Tibial artery (tissue), 4 donors: ENCODE measurements at regions not wholly inside any gene's neighbourhood (a gene's known extent, or its start where the extent isn't known, plus 50 kb on each side); places are given as distances from the start of the nearest gene placed in this dataset.

Source experiments
- DNase-seq, 2 donors: peaks; one replicate each; pipeline ENCODE4 v3.0.0-alpha.2; 2019
- H3K27ac ChIP-seq, 2 donors: fragments of 200-600 bp; sonication (generic) in 1 of 2; 1 replicate in 1 of 2; 2 replicates in 1 of 2; pipeline ENCODE4 v1.5.1; 2018 to 2019; ENCODE audit warnings: mild to moderate bottlenecking in 1 of 2
- H3K27me3 ChIP-seq, 2 donors: fragments of 200-600 bp; sonication (generic) in 1 of 2; one replicate each; pipeline versions ENCODE4 v1.5.1 to v1.6.0; 2016 to 2019
- H3K36me3 ChIP-seq, 3 donors: fragments of 200-600 bp; sonication (generic) in 2 of 3; one replicate each; pipeline ENCODE4 v1.5.1; 2016 to 2019; ENCODE audit warnings: mild to moderate bottlenecking in 2 of 3
- H3K4me1 ChIP-seq, 4 donors: fragments of 200-600 bp; sonication (generic) in 2 of 4; 1 replicate in 3 of 4; 2 replicates in 1 of 4; pipeline ENCODE4 v1.5.1; 2016 to 2019
- H3K4me3 ChIP-seq, 2 donors: fragments of 200-600 bp; sonication (generic) in 1 of 2; 1 replicate in 1 of 2; 2 replicates in 1 of 2; pipeline ENCODE4 v1.5.1; 2018 to 2019; ENCODE audit warnings: mild to moderate bottlenecking in 2 of 2
- H3K9me3 ChIP-seq, 3 donors: fragments of 200-600 bp; sonication (generic) in 1 of 3; one replicate each; pipeline ENCODE4 v1.5.1; 2016 to 2019
- intact Hi-C: fragments of 100-400 bp; cut with DNase I; formaldehyde crosslinking; loops from one replicate; pipeline ENCODE4 v1.15.0; 2023; ENCODE audit warnings: low total_unique reads
- TF ChIP-seq, protein P1 (sequence below), 2 experiments: fragments of 200-600 bp in 1 of 2; fragments of 450-650 bp in 1 of 2; IDR thresholded peaks; one replicate each; pipeline ENCODE4 v1.5.1; 2017 to 2019; ENCODE audit warnings: antibody characterized with exemption in 2 of 2, mild to moderate bottlenecking in 1 of 2, moderate library complexity in 1 of 2

DNA sequence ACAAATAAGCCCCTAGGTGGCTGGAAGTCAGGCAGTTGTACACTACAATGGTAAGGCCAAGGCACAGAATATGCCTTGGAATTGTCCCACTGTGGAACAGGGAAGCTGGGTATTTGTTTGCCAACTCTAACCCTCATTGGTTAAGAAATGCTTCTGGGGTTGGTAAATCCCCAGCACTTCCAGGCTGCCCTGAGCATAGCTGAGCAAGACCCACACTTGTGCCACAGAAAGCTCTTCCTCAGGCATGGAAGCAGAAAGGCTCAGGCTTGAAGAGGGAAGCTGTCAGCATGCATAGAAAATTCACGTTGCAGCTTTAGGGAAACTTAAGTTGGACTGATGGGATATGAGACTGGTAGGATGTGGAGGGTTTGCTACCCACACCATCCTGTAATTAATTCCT lies 86.9 kb upstream of the PLCL2 start:
- H3K27ac ChIP-seq, result no peak overlapping the region
- no peaks in the 10 kb centered on the region for H3K4me1 ChIP-seq
- H3K9me3 ChIP-seq, result no peaks in the 10 kb centered on the region
- no peak overlapping the region for H3K4me3 ChIP-seq
- intact Hi-C loops, result no loop called here
- H3K27me3 ChIP-seq, result no peaks in the 10 kb centered on the region
- no peaks in the 10 kb centered on the region for H3K36me3 ChIP-seq
- TF ChIP-seq, protein P1, sequence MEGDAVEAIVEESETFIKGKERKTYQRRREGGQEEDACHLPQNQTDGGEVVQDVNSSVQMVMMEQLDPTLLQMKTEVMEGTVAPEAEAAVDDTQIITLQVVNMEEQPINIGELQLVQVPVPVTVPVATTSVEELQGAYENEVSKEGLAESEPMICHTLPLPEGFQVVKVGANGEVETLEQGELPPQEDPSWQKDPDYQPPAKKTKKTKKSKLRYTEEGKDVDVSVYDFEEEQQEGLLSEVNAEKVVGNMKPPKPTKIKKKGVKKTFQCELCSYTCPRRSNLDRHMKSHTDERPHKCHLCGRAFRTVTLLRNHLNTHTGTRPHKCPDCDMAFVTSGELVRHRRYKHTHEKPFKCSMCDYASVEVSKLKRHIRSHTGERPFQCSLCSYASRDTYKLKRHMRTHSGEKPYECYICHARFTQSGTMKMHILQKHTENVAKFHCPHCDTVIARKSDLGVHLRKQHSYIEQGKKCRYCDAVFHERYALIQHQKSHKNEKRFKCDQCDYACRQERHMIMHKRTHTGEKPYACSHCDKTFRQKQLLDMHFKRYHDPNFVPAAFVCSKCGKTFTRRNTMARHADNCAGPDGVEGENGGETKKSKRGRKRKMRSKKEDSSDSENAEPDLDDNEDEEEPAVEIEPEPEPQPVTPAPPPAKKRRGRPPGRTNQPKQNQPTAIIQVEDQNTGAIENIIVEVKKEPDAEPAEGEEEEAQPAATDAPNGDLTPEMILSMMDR (IDR thresholded peaks at IDR 0.05), result no peak
- no peak for DNase-seq

DNA sequence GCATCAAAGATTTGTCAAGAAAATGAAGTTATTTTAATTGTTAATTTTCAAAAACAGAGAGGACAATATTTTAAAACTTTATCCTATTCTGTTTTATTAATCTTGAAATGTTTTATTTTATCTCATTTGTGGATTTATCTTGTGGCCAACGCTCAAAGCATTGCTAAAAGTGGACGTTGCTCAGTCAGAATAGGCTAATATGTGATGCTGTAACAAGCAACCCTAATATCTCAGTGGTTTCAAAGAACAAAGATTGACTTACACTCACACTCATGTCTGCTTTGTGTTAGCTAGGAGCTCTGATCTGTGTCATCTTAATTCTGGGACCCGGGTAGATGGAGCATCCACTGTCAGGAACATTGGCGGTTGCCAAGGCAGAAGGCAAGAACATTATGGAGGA lies 86.0 kb upstream of the PLCL2 start:
- H3K4me1 ChIP-seq, result no peaks in the 10 kb centered on the region
- H3K9me3 ChIP-seq, result no peaks in the 10 kb centered on the region
- intact Hi-C loops, result no loop called here
- H3K27me3 ChIP-seq, result no peaks in the 10 kb centered on the region
- no peak overlapping the region for H3K27ac ChIP-seq
- H3K4me3 ChIP-seq, result no peak overlapping the region
- H3K36me3 ChIP-seq, result no peaks in the 10 kb centered on the region
- TF ChIP-seq, protein P1 (IDR thresholded peaks at IDR 0.05), result no peak
- DNase-seq, result no peak

DNA sequence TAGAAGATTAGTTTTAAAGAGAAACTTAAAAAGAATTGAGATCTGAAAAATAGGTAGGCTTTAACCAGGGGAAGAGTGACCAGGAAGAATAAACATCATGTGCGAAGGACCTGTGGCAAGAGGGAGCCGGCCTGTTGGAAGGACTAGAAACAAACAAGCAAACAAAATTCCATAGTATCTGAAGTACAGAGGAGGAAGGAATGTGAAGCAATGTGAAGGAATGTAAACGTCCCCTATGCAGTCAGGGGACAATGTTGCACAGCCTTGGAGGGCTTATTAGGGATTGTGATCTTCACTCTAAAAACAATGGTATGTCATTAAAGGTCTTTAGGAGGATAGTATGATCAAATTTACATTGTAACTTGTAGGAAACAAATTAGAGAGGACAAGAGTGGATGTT lies 84.4 kb upstream of the PLCL2 start:
- Histone ChIP-seq H3K9me3 (no peaks in the 10 kb centered on the region), H3K27ac (no peak overlapping the region), H3K27me3 (no peaks in the 10 kb centered on the region), H3K4me3 (no peak overlapping the region), H3K4me1 (no peaks in the 10 kb centered on the region), H3K36me3 (no peaks in the 10 kb centered on the region)
- DNase-seq, result no peak
- intact Hi-C loops, result no loop called here
- TF ChIP-seq, protein P1 (IDR thresholded peaks at IDR 0.05), result no peak

DNA sequence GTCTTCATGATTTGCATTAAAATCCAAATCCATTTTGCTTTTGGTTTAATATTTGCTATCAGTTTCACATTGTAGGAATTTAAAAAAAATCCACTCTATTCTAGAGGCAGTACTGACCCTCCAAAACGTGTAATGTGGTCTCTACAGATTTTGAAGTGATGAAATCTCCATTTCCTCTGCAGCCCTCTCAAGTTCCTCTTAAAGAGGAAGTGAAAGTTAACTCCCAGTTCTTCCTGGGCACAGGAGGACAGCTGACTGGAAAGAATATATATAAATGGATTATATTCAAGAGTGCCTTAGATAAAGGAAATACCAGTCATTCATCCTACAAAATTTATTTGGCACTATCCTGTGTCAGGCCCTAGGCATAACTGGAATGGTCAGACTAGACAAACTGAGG lies 83.5 kb upstream of the PLCL2 start:
- Histone ChIP-seq H3K4me1 (no peaks in the 10 kb centered on the region), H3K9me3 (no peaks in the 10 kb centered on the region), H3K27ac (no peak overlapping the region), H3K4me3 (no peak overlapping the region), H3K36me3 (no peaks in the 10 kb centered on the region), H3K27me3 (no peaks in the 10 kb centered on the region)
- TF ChIP-seq, protein P1 (IDR thresholded peaks at IDR 0.05), result no peak
- no peak for DNase-seq
- intact Hi-C loops, result no loop called here

DNA sequence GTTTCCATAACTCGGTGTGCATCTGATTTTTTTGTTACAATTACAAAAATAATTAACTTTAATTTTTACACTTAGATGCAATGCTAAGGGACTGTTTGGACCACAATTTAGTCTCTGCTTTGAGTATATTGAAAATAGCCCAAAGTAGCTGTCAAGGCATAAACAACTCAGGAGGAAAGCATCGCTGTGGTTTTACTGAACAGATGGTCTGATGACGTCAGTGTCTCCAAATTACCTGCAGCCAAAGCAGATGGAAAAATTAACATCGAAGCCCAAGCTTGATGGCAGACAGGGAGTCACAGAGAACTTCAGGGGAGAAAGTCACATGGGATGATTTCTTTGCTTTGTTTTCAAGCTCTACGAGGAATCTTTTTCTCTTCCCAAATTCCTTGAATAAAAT lies 83.1 kb upstream of the PLCL2 start:
- Histone ChIP-seq H3K4me3 (no peak overlapping the region), H3K36me3 (no peaks in the 10 kb centered on the region), H3K4me1 (no peaks in the 10 kb centered on the region), H3K27ac (no peak overlapping the region), H3K27me3 (no peaks in the 10 kb centered on the region), H3K9me3 (no peaks in the 10 kb centered on the region)
- DNase-seq, result no peak
- TF ChIP-seq, protein P1 (IDR thresholded peaks at IDR 0.05), result no peak
- intact Hi-C loops, result no loop called here

DNA sequence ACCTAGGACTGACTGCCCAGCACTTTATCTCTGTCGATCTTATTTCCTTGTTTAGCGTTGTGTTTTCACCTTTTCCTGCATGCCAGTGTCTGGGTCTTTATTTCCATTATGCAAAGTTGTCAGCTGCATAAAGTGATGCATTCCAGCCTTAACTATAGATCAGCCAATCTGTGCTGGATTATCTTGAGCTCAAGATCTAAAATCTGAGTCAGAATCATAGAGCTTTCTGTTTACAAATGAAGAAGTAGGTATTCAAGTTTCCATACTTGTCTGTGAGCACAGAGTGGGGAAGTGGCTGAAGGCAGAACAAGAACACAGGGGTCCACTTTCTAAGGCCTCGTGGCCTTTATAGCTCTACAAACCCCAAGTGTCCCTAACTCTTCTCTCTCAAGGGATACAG lies 82.4 kb upstream of the PLCL2 start:
- no peaks in the 10 kb centered on the region for H3K36me3 ChIP-seq
- H3K27ac ChIP-seq, result no peak overlapping the region
- H3K4me3 ChIP-seq, result no peak overlapping the region
- no peak for DNase-seq
- no peaks in the 10 kb centered on the region for H3K4me1 ChIP-seq
- no peaks in the 10 kb centered on the region for H3K9me3 ChIP-seq
- H3K27me3 ChIP-seq, result no peaks in the 10 kb centered on the region
- intact Hi-C loops, result no loop called here
- TF ChIP-seq, protein P1 (IDR thresholded peaks at IDR 0.05), result no peak
